Spleen (tissue), 11 donors: ENCODE measurements at regions not wholly inside any gene's neighbourhood (a gene's known extent, or its start where the extent isn't known, plus 50 kb on each side); places are given as distances from the start of the nearest gene placed in this dataset.
"Not testable (repeated sequence)": the region's sequence is repeated elsewhere in the genome, so short reads cannot be mapped to it uniquely, and the experiment has no call there.

Experiments used
- DNase-seq: peaks from one replicate; pipeline ENCODE4 v3.0.0-alpha.2; 2020
- H3K27ac ChIP-seq, 8 donors: fragments of 200-600 bp; sonication (generic) in 7 of 8; 1 replicate in 4 of 8; 2 replicates in 4 of 8; pipeline versions ENCODE4 v1.5.0 to v1.8.0; 2016 to 2021; ENCODE audit warnings: inconsistent platforms in 4 of 8, mild to moderate bottlenecking in 4 of 8, moderate library complexity in 1 of 8
- H3K27me3 ChIP-seq, 7 donors: fragments of 200-600 bp; sonication (generic) in 6 of 7; replicated peaks in 1 of 7; 1 replicate in 4 of 7; 2 replicates in 3 of 7; pipeline versions ENCODE4 v1.5.0 to v1.8.0; 2016 to 2021; ENCODE audit warnings: inconsistent platforms in 3 of 7, mild to moderate bottlenecking in 1 of 7
- H3K36me3 ChIP-seq, 6 donors: fragments of 200-600 bp; sonication (generic) in 5 of 6; 1 replicate in 4 of 6; 2 replicates in 2 of 6; pipeline versions ENCODE4 v1.5.0 to v1.8.0; 2016 to 2021; ENCODE audit warnings: inconsistent platforms in 2 of 6
- H3K4me1 ChIP-seq, 6 donors: fragments of 200-600 bp; sonication (generic) in 5 of 6; 1 replicate in 3 of 6; 2 replicates in 3 of 6; pipeline versions ENCODE4 v1.5.0 to v1.8.0; 2016 to 2021; ENCODE audit warnings: inconsistent platforms in 3 of 6
- H3K4me3 ChIP-seq, 8 donors: fragments of 200-600 bp; sonication (generic) in 7 of 8; 1 replicate in 4 of 8; 2 replicates in 4 of 8; pipeline versions ENCODE4 v1.5.0 to v1.8.0; 2016 to 2021; ENCODE audit warnings: inconsistent platforms in 4 of 8, mild to moderate bottlenecking in 4 of 8, moderate library complexity in 2 of 8
- H3K9me3 ChIP-seq, 8 donors: fragments of 200-600 bp; sonication (generic) in 7 of 8; 1 replicate in 4 of 8; 2 replicates in 4 of 8; pipeline versions ENCODE4 v1.5.0 to v1.8.0; 2016 to 2021; ENCODE audit warnings: inconsistent platforms in 4 of 8
- POLR2A ChIP-seq, 3 donors: fragments of 450-650 bp; IDR thresholded peaks; one replicate each; pipeline ENCODE4 v1.5.1; 2017; ENCODE audit warnings: antibody characterized with exemption in 3 of 3, mild to moderate bottlenecking in 1 of 3
- POLR2AphosphoS5 ChIP-seq, 3 donors: sonication (generic); formaldehyde crosslinking; IDR thresholded peaks; one replicate each; pipeline ENCODE4 v1.5.1; 2017; ENCODE audit warnings: antibody characterized with exemption in 3 of 3
- WGBS, 5 donors: extraction: QIAGEN DNeasy Blood & Tissue Kit in 3 of 5; methylation state at CpG; one replicate each; pipeline versions ENCODE4 v1.1.5 to v1.1.7; 2013 to 2018; 5-methylcytosine and 5-hydroxymethylcytosine counted together
- intact Hi-C: fragments of 100-400 bp; cut with DNase I; formaldehyde crosslinking; loops from one replicate; pipeline ENCODE4 v1.15.0; 2023; ENCODE audit warnings: low total_unique reads
- TF ChIP-seq, protein P1 (sequence below), 11 experiments: fragments of 200-600 bp in 7 of 11; fragments of 450-650 bp in 4 of 11; sonication (generic) in 4 of 11; IDR thresholded peaks in 8 of 11; conservative IDR thresholded peaks in 3 of 11; 1 replicate in 7 of 11; 2 replicates in 4 of 11; pipeline versions ENCODE4 v1.4.0 to v1.8.0; 2016 to 2021; ENCODE audit warnings: antibody characterized with exemption in 11 of 11, inconsistent platforms in 4 of 11, mild to moderate bottlenecking in 1 of 11
- donor health status: healthy with polysubstance abuse.
- donor health status: DM: no; HTN: no; CAD: no; lungs with moderate emphysema.
- donor health status: DM: no; HTN: no; CAD: no.
- donor health status: Bipolar disorder and iron deficiency.
- donor health status: healthy.
- donor health status: DM: no; HTN: no; CAD: no.
- donor health status: DM: yes; HTN: yes; CAD: no.

DNA sequence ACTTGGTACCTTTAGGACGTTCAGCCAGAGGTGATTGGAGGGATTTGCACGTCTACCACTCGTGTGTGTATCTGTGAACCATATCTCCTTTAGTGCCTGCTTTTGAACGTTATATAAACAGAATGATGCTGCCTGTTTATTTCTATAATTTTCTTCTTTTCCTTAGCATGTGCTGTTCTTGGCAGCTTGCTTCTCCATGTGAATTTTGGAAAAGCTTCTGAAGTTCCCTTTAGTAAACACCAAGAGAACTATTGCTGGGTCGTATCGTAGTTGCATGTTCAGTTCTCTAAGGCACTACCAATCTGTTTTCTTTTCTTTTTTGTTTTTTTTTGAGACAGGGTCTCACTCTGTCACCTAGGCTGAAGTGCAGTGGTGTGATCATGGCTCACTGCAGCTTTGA lies 73.8 kb upstream of the FANCC start:
- H3K27ac ChIP-seq, DNase-seq, H3K9me3 ChIP-seq, intact Hi-C loops, H3K4me3 ChIP-seq, H3K4me1 ChIP-seq, H3K36me3 ChIP-seq: not testable (repeated sequence)
- peaks cover 0 to 21% (median 0%) of the 10 kb centered on the region in 7 donors for H3K27me3 ChIP-seq
- 79 to 96% (median 88%) methylated on average over 6 of the region's 6 CpGs for WGBS, 5 donors

DNA sequence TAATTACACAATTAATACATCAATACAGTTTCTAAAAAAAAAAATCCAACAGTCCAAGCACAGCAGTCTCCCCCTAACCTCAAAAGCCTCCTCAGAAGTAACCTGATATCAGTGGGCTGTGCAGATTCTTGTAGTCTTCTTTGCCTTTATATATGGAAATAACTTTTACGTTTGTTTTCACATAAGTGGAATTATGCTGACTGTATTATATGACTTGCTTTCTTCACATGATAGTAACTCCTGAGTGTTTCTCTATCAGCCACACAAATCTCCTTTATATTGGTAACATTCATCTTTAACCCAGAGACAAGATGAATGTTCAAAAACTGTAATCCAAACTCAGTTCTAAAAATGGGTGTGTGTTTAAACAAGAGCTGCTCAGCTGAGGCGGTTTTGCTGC lies 71.9 kb upstream of the FANCC start:
- Histone ChIP-seq H3K4me3 (no peak overlapping the region), H3K27me3 (peaks cover 0 to 21% (median 0%) of the 10 kb centered on the region in 7 donors), H3K9me3 (no peaks in the 10 kb centered on the region), H3K4me1 (no peaks in the 10 kb centered on the region), H3K36me3 (no peaks in the 10 kb centered on the region), H3K27ac (no peak overlapping the region)
- no peak for DNase-seq
- TF ChIP-seq POLR2A (IDR thresholded peaks at IDR 0.05): no peak
- TF ChIP-seq POLR2AphosphoS5 (IDR thresholded peaks at IDR 0.05): no peak
- intact Hi-C loops: no loop called here
- 86 to 91% (median 89%) methylated on average over 2 of the region's 2 CpGs for WGBS, 5 donors

DNA sequence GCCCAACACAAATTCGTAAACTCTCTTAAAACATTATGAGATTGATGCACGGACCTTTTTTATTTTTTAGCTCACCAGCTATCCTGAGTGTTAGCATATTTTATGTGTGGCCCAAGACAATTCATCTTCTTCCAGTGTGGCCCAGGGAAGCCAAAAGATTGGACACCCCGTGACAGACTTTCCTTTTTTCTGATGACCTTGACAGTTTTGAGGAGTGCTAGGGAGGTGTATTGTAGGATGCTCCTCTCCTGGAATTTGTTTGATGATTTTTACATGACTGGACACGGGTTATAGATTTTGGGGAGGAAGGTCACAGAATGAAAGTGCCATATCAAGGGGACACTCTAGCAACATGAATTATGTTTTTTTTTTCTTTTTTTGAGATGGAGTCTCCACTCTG lies 69.3 kb upstream of the FANCC start:
- DNase-seq: no peak
- H3K36me3 ChIP-seq: no peaks in the 10 kb centered on the region
- H3K27me3 ChIP-seq: peaks cover 0 to 33% (median 0%) of the 10 kb centered on the region in 7 donors
- WGBS, 5 donors: 81 to 89% (median 86%) methylated on average over 4 of the region's 4 CpGs
- TF ChIP-seq POLR2AphosphoS5 (IDR thresholded peaks at IDR 0.05) (no peak), POLR2A (IDR thresholded peaks at IDR 0.05) (no peak)
- TF ChIP-seq, protein P1, sequence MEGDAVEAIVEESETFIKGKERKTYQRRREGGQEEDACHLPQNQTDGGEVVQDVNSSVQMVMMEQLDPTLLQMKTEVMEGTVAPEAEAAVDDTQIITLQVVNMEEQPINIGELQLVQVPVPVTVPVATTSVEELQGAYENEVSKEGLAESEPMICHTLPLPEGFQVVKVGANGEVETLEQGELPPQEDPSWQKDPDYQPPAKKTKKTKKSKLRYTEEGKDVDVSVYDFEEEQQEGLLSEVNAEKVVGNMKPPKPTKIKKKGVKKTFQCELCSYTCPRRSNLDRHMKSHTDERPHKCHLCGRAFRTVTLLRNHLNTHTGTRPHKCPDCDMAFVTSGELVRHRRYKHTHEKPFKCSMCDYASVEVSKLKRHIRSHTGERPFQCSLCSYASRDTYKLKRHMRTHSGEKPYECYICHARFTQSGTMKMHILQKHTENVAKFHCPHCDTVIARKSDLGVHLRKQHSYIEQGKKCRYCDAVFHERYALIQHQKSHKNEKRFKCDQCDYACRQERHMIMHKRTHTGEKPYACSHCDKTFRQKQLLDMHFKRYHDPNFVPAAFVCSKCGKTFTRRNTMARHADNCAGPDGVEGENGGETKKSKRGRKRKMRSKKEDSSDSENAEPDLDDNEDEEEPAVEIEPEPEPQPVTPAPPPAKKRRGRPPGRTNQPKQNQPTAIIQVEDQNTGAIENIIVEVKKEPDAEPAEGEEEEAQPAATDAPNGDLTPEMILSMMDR (IDR thresholded peaks at IDR 0.05 in 8 of 11, conservative IDR thresholded peaks at IDR 0.05 in 3 of 11): no peak
- no peak overlapping the region for H3K27ac ChIP-seq
- intact Hi-C loops: no loop called here
- H3K4me1 ChIP-seq: no peaks in the 10 kb centered on the region
- no peaks in the 10 kb centered on the region for H3K9me3 ChIP-seq
- H3K4me3 ChIP-seq: no peak overlapping the region

DNA sequence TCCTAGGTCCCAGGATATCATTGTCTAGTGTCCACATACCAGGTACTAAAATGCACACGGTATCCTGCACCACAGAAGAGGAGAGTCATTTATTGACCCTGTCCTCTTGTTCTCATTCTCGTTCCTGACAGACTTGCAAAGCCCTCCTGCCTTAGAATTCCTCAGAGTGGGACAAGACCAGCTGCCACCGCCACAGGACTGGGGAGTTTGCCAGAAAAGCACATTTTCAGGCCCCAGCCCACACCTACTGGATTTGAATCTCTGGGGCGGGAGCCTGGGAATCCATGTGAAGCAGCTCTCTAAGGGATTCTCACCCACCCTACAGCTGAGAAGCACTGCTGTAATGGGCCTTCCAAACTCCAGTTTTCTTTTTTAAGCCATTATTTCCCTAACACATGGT lies 68.0 kb upstream of the FANCC start:
- H3K4me1 ChIP-seq: no peaks in the 10 kb centered on the region
- WGBS, 5 donors: 84 to 88% (median 87%) methylated on average over 4 of the region's 4 CpGs
- H3K27ac ChIP-seq: no peak overlapping the region
- H3K4me3 ChIP-seq: no peak overlapping the region
- TF ChIP-seq POLR2AphosphoS5 (IDR thresholded peaks at IDR 0.05) (no peak), POLR2A (IDR thresholded peaks at IDR 0.05) (no peak)
- TF ChIP-seq, protein P1 (IDR thresholded peaks at IDR 0.05 in 8 of 11, conservative IDR thresholded peaks at IDR 0.05 in 3 of 11): no peak
- intact Hi-C loops: no loop called here
- H3K27me3 ChIP-seq: peaks cover 0 to 29% (median 0%) of the 10 kb centered on the region in 7 donors
- DNase-seq: no peak
- H3K36me3 ChIP-seq: no peaks in the 10 kb centered on the region
- H3K9me3 ChIP-seq: no peaks in the 10 kb centered on the region

DNA sequence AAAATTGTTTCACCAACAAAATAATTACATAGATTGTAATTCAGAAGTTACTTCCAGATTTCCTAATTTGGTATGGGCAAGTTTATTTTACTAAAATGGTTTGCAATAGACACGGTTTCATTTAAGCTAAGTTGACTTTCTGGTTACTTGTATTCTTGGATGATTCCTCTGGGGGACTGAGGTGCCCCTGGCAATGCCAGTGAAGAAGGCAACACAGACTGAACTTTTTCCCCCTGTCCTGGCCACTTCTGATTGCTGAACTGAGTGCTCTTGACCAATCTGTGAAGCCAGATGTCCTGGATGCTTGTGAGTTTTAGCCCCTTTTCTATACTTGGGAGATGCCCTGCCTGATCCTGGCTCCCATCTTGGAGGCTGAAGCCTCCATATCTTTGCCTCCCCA lies 66.3 kb upstream of the FANCC start:
- Histone ChIP-seq H3K27me3 (peaks cover 0 to 35% (median 0%) of the 10 kb centered on the region in 7 donors), H3K4me3 (no peak overlapping the region), H3K4me1 (no peaks in the 10 kb centered on the region), H3K36me3 (no peaks in the 10 kb centered on the region), H3K9me3 (no peaks in the 10 kb centered on the region), H3K27ac (no peak overlapping the region)
- no peak for DNase-seq
- WGBS, 5 donors: 66 to 81% (median 71%) methylated on average over 1 of the region's 1 CpG
- intact Hi-C loops: no loop called here
- TF ChIP-seq POLR2AphosphoS5 (IDR thresholded peaks at IDR 0.05) (no peak), POLR2A (IDR thresholded peaks at IDR 0.05) (no peak)
- TF ChIP-seq, protein P1 (IDR thresholded peaks at IDR 0.05 in 8 of 11, conservative IDR thresholded peaks at IDR 0.05 in 3 of 11): no peak
